ENCODE measurements at regions not wholly inside any gene's neighbourhood (a gene's known extent, or its start where the extent isn't known, plus 50 kb on each side); places are given as distances from the start of the nearest gene placed in this dataset.

DNA sequence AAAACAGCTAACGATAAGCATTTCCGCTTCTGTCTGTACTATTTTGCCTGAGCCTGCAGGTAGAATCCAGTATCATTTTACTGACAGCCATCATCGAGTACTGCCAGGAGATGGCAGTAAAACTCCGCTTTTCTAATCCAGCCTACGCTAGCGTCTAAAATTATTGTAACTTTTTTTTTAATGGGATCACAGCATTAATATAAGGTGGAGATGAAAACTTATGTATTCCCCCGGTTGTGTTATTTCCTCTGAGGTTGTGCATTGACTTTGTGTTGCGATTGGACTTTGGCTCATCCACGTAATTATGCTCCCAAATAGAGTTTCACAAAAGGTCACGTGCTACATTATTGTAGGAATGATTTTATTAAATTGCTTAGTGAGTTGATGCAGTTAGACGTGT lies 248.1 kb downstream of the C4orf33 start (continued):
- TF ChIP-seq, protein P1, sequence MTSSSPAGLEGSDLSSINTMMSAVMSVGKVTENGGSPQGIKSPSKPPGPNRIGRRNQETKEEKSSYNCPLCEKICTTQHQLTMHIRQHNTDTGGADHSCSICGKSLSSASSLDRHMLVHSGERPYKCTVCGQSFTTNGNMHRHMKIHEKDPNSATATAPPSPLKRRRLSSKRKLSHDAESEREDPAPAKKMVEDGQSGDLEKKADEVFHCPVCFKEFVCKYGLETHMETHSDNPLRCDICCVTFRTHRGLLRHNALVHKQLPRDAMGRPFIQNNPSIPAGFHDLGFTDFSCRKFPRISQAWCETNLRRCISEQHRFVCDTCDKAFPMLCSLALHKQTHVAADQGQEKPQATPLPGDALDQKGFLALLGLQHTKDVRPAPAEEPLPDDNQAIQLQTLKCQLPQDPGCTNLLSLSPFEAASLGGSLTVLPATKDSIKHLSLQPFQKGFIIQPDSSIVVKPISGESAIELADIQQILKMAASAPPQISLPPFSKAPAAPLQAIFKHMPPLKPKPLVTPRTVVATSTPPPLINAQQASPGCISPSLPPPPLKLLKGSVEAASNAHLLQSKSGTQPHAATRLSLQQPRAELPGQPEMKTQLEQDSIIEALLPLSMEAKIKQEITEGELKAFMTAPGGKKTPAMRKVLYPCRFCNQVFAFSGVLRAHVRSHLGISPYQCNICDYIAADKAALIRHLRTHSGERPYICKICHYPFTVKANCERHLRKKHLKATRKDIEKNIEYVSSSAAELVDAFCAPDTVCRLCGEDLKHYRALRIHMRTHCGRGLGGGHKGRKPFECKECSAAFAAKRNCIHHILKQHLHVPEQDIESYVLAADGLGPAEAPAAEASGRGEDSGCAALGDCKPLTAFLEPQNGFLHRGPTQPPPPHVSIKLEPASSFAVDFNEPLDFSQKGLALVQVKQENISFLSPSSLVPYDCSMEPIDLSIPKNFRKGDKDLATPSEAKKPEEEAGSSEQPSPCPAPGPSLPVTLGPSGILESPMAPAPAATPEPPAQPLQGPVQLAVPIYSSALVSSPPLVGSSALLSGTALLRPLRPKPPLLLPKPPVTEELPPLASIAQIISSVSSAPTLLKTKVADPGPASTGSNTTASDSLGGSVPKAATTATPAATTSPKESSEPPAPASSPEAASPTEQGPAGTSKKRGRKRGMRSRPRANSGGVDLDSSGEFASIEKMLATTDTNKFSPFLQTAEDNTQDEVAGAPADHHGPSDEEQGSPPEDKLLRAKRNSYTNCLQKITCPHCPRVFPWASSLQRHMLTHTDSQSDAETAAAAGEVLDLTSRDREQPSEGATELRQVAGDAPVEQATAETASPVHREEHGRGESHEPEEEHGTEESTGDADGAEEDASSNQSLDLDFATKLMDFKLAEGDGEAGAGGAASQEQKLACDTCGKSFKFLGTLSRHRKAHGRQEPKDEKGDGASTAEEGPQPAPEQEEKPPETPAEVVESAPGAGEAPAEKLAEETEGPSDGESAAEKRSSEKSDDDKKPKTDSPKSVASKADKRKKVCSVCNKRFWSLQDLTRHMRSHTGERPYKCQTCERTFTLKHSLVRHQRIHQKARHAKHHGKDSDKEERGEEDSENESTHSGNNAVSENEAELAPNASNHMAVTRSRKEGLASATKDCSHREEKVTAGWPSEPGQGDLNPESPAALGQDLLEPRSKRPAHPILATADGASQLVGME (CRISPR knock-in tag; IDR thresholded peaks at IDR 0.05), result no peak
- no peak for TF ChIP-seq KDM2B (CRISPR knock-in tag; IDR thresholded peaks at IDR 0.05)
- no peak for TF ChIP-seq CHD4 (IDR thresholded peaks at IDR 0.05; ENCODE audit: insufficient read depth, insufficient replicate concordance, low read depth, low read length, poor library complexity, severe bottlenecking)
- TF ChIP-seq, protein P2, sequence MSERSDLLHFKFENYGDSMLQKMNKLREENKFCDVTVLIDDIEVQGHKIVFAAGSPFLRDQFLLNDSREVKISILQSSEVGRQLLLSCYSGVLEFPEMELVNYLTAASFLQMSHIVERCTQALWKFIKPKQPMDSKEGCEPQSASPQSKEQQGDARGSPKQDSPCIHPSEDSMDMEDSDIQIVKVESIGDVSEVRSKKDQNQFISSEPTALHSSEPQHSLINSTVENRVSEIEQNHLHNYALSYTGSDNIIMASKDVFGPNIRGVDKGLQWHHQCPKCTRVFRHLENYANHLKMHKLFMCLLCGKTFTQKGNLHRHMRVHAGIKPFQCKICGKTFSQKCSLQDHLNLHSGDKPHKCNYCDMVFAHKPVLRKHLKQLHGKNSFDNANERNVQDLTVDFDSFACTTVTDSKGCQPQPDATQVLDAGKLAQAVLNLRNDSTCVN (CRISPR knock-in tag; IDR thresholded peaks at IDR 0.05), result no peak
- no peak for TF ChIP-seq ZNF253 (CRISPR knock-in tag; conservative IDR thresholded peaks at IDR 0.05)
- no peak for TF ChIP-seq RBM14 (IDR thresholded peaks at IDR 0.05; ENCODE audit: borderline replicate concordance, insufficient read depth, low read depth, low read length)
- no peak for TF ChIP-seq MBD1 (CRISPR knock-in tag; IDR thresholded peaks at IDR 0.05)
- TF ChIP-seq ETV6 (IDR thresholded peaks at IDR 0.05; ENCODE audit: borderline replicate concordance in 1 of 2, low read depth in 2 of 2, low read length in 1 of 2), result no peak
- TF ChIP-seq ETV6 (CRISPR knock-in tag; IDR thresholded peaks at IDR 0.05; ENCODE audit: borderline replicate concordance), result no peak
- no peak for TF ChIP-seq PCBP2 (IDR thresholded peaks at IDR 0.05; ENCODE audit: low read depth, low read length, poor library complexity, severe bottlenecking)
- TF ChIP-seq CBFB (CRISPR knock-in tag; IDR thresholded peaks at IDR 0.05), result no peak
- peak; percentile 71 for TF ChIP-seq PKNOX1 (IDR thresholded peaks at IDR 0.05)
- no peak for TF ChIP-seq BACH1 (tag; IDR thresholded peaks at IDR 0.05)
- no peak for TF ChIP-seq SMAD2 (IDR thresholded peaks at IDR 0.05; ENCODE audit: low read depth, low read length)
- TF ChIP-seq WHSC1 (IDR thresholded peaks at IDR 0.05; ENCODE audit: low read length), result no peak
- no peak for TF ChIP-seq STAG1 (CRISPR knock-in tag; IDR thresholded peaks at IDR 0.05; ENCODE audit: borderline replicate concordance)
- TF ChIP-seq ZNF696 (CRISPR knock-in tag; conservative IDR thresholded peaks at IDR 0.05), result no peak
